ENCODE measurements at regions not wholly inside any gene's neighbourhood (a gene's known extent, or its start where the extent isn't known, plus 50 kb on each side); places are given as distances from the start of the nearest gene placed in this dataset.

DNA sequence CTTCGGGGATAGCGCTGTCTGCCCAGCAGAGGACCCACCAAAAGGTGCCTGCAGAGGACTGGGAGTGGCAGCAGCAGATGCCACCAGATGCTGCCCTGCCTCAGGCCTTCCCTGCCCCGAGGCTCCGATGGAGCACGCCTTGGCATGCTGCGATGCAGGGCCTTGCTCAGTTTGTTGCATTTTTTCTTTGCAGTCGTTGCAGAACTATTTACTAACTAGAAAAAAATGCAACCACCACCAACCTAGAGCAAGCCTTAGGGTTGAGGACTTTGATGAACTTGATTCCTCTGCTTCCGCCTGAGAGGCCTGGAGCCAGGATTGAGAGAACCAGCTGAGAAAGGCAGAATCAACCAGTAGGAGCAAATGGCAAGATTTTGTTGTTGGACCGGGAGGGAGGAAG, 585.6 kb upstream of the MKI67 start:
- TF ChIP-seq, protein P1, sequence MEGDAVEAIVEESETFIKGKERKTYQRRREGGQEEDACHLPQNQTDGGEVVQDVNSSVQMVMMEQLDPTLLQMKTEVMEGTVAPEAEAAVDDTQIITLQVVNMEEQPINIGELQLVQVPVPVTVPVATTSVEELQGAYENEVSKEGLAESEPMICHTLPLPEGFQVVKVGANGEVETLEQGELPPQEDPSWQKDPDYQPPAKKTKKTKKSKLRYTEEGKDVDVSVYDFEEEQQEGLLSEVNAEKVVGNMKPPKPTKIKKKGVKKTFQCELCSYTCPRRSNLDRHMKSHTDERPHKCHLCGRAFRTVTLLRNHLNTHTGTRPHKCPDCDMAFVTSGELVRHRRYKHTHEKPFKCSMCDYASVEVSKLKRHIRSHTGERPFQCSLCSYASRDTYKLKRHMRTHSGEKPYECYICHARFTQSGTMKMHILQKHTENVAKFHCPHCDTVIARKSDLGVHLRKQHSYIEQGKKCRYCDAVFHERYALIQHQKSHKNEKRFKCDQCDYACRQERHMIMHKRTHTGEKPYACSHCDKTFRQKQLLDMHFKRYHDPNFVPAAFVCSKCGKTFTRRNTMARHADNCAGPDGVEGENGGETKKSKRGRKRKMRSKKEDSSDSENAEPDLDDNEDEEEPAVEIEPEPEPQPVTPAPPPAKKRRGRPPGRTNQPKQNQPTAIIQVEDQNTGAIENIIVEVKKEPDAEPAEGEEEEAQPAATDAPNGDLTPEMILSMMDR (IDR thresholded peaks at IDR 0.05; ENCODE audit: low read depth, low read length), result no peak
- Histone ChIP-seq H3K27ac (ENCODE audit: low read depth, low read length) (no peak overlapping the region), H3K9me3 (ENCODE audit: control insufficient read depth, insufficient read depth, low read length) (peaks cover 66% of the 10 kb centered on the region), H3K27me3 (ENCODE audit: control insufficient read depth, insufficient read depth, low read length) (no peaks in the 10 kb centered on the region), H3K4me3 (ENCODE audit: low read depth, low read length) (no peak overlapping the region)
- CTCF ChIA-PET, result no interaction called here
- POLR2A ChIA-PET, result no interaction called here
- no peak for DNase-seq (ENCODE audit: low read depth, low spot score)

DNA sequence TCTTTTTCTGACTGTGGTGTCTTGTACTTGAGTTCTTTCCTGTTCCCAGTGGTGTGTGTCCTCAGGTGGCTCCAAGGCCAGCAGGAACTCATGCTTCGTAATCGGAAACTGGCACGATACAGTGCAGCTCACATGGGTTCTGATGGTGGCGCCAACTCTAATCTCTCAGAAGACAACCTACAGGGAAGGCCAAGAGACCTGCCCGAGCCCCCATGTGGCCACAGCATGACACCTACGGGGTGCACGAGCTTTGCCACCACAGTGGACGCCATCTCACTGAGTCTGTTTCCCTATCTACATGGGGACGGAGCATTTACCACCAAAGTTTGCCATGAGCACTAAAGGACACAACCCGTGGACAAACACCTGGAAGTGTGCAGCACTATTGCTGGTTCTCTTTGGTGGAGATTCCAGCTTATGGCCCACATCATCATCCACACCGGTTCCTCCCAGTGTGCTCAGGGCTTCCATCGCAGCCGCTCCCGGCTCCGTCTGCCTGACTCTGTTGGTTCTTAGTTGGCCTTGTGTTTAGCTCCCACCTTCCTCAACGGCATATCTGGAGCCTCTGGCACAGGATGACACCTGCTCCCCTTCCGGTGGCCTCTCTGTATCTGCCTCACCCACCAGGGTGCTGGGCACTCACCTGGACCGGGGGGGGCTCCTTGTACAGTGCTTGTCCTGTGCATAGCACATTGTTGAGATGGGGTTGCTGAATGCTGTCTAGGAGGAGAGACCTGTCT, 586.6 kb upstream of the MKI67 start:
- CTCF ChIA-PET, result no interaction called here
- no peak for DNase-seq (ENCODE audit: low read depth, low spot score)

DNA sequence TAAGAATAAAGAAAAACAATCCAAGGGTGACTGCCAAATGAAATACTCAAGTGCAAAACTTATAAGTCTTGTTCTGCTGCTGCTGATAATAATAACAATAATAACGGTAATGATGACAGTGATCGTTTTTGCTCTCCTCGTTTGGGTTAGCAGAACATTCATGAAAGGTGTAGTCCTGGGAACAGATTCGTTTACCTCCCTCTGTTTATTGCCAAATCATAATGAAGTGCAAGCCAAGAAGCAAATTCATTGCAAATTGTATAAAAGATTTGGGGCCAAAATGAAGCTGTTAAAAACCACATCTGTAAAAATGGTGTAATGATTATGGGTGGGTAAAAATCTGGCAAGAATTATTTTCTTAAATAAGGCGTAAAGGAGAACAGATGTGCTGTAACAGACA, 587.2 kb upstream of the MKI67 start:
- Histone ChIP-seq H3K9me3 (ENCODE audit: control insufficient read depth, insufficient read depth, low read length) (peaks cover 69% of the 10 kb centered on the region), H3K27ac (ENCODE audit: low read depth, low read length) (no peak overlapping the region), H3K27me3 (ENCODE audit: control insufficient read depth, insufficient read depth, low read length) (no peaks in the 10 kb centered on the region), H3K4me3 (ENCODE audit: low read depth, low read length) (no peak overlapping the region)
- TF ChIP-seq, protein P1 (IDR thresholded peaks at IDR 0.05; ENCODE audit: low read depth, low read length), result no peak
- no peak for DNase-seq (ENCODE audit: low read depth, low spot score)
- ChIA-PET POLR2A (no interaction called here), CTCF (no interaction called here)

More for the DNA sequence above, 586.6 kb upstream of the MKI67 start:
- no peak overlapping the region for H3K27ac ChIP-seq (ENCODE audit: low read depth, low read length)
- H3K27me3 ChIP-seq (ENCODE audit: control insufficient read depth, insufficient read depth, low read length), result no peaks in the 10 kb centered on the region
- H3K4me3 ChIP-seq (ENCODE audit: low read depth, low read length), result no peak overlapping the region
- H3K9me3 ChIP-seq (ENCODE audit: control insufficient read depth, insufficient read depth, low read length), result peaks cover 67% of the 10 kb centered on the region
- POLR2A ChIA-PET, result no interaction called here
- TF ChIP-seq, protein P1 (IDR thresholded peaks at IDR 0.05; ENCODE audit: low read depth, low read length), result no peak

DNA sequence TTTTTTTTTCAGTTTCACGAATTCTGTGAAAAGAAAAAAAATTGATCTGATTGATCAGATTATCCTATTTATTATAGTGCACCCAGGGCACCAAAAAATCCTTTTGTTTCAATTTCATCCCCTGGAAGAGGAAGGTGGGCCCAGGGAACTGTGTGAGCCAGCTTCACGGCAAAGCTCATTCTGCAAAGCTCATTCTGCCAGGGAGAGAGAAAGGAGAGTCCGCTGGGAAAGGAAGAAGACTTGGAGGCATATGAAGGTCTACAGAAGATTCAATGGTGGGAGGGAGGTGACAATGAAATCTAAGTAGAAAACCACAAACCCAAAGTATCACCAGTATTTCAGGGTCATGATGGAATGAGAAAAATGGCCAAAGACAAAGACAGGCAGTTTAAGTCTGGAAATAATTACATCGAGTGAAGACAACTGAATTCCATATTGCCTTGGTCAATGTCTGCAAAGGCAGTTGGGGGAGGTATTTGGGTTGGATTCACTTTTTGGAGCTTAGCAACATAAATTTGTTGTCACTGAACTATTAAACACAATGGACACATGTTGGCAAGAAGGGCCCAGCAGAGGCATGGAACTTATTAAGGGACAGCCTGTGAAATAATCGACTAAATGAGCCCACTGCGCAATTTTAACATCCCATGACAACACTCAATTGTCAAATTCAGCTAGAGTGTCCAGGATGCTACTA, 587.8 kb upstream of the MKI67 start:
- H3K4me3 ChIP-seq (ENCODE audit: low read depth, low read length), result no peak overlapping the region
- ChIA-PET CTCF (no interaction called here), POLR2A (no interaction called here)
- no peak overlapping the region for H3K27ac ChIP-seq (ENCODE audit: low read depth, low read length)
- H3K9me3 ChIP-seq (ENCODE audit: control insufficient read depth, insufficient read depth, low read length), result peaks cover 73% of the 10 kb centered on the region
- DNase-seq (ENCODE audit: low read depth, low spot score), result no peak
- H3K27me3 ChIP-seq (ENCODE audit: control insufficient read depth, insufficient read depth, low read length), result no peaks in the 10 kb centered on the region
- TF ChIP-seq, protein P1 (IDR thresholded peaks at IDR 0.05; ENCODE audit: low read depth, low read length), result no peak

DNA sequence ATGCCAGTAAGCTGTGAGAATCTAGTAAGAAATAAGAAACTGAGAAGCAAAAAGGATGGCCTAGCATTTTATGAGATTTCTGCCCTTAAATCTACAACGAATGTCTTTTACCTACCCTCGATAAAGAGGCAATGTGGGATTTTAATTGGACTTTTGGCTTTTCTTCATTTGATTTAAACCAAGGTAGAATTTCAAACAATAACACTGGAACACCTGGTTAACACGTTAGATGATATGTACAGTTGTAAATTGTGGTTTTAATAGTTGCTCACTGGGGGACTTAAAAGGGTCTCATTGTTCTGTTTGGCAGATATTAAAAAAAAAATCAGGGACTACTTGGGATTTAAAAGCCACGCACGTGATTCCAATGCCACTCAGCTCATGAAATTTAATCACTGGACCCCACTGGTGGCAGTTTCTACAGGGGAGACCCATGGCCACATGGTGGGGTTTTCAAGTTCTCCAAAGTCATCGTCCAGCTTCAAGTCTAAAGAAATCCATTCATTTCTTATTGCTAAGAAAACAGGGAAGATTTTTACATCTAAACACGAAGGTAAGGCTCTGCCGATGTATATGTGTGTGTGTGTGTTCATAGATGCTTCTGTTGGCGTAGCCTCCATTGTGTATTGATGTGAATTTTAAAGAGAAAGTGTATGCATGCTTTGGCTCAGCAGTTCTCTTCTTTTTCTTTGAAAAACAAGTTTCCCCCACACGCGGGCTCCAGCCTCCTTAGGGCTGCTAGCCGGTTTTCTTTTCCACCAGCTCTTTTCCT, 588.6 kb upstream of the MKI67 start:
- ChIA-PET CTCF (no interaction called here), POLR2A (no interaction called here)
- H3K9me3 ChIP-seq (ENCODE audit: control insufficient read depth, insufficient read depth, low read length), result peaks cover 76% of the 10 kb centered on the region
- DNase-seq (ENCODE audit: low read depth, low spot score), result no peak
- no peak overlapping the region for H3K27ac ChIP-seq (ENCODE audit: low read depth, low read length)
- H3K27me3 ChIP-seq (ENCODE audit: control insufficient read depth, insufficient read depth, low read length), result no peaks in the 10 kb centered on the region
- TF ChIP-seq, protein P1 (IDR thresholded peaks at IDR 0.05; ENCODE audit: low read depth, low read length), result no peak
- H3K4me3 ChIP-seq (ENCODE audit: low read depth, low read length), result no peak overlapping the region
